ENCODE measurements at regions not wholly inside any gene's neighbourhood (a gene's known extent, or its start where the extent isn't known, plus 50 kb on each side); places are given as distances from the start of the nearest gene placed in this dataset.

GRCh38 chr22:48218889-48219420, 1456.5 kb downstream of the TBC1D22A start:
- TF ChIP-seq CTCF (conservative IDR thresholded peaks at IDR 0.05; ENCODE audit: low read length) (no peak), EZH2phosphoT487 (IDR thresholded peaks at IDR 0.05; ENCODE audit: borderline replicate concordance) (no peak)
